ENCODE measurements at regions not wholly inside any gene's neighbourhood (a gene's known extent, or its start where the extent isn't known, plus 50 kb on each side); places are given as distances from the start of the nearest gene placed in this dataset.

DNA sequence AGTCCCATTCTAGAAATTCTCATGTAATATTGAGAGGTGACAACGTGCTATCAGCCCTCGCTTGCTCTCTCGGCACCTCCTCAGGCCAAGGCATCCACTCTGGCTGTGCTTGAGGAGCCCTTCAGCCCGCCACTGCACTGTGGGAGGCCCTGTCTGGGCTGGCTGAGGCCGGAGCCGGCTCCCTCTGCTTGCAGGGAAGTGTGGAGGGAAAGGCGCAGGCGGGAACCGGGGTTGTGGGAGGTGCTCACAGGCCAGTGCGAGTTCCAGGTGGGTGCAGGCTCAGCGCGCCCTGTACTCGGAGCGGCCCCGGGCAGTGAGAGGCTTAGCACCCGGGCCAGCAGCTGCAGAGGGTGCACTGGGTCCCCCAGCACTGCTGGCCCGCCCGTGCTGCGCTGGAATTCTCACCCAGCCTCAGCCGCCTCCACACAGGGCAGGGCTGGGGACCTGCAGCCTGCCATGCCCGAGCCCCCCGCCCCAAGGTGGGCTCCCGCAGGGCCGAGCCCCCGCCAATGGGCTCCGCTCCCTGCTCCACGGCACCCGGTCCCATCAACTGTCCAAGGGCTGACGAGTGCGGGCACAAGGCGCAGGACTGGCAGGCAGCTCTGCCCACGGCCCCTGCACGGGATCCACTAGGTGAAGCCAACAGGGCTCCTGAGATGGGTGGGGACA is 1680.6 kb upstream of the LRRTM1 start:
- no peak for DNase-seq

DNA sequence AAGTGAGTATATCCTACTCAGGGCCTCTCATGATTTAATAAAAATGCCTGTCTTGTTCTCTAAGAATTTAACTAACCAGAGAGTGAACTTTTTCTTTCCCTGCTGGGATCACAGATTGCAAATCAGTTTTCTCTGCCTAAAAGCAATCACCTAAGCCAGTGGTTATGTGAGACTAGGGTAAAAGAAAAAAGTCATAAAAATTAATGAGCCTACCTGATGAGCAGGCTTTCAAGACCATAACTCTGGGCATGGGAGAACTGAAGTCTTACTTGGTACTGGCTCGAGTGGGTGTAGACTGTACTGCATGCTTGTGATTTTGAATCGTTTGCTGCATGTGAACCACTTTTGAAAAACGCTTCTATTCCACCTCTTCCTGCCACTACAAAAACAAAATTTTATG is 1677.0 kb upstream of the LRRTM1 start:
- DNase-seq, result no peak

DNA sequence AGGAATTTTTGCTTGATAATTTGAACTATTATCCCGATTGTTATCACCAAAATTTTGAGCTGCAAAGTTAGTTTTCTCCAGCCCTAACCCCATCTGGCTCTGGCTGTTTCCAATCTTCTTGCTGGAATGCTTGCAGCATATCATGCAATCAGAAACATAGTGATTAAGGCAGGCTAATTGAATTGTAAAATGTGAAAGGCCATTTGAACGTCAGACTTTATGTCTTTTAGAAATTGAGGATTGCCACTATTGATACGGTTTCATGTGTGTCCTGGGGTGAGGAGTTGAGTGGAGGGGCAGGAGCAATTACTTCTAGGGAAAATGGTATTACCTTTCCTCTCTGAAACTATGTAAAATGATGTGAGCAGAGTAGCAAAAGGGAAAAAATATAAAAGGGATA is 1674.5 kb upstream of the LRRTM1 start:
- DNase-seq, result no peak

DNA sequence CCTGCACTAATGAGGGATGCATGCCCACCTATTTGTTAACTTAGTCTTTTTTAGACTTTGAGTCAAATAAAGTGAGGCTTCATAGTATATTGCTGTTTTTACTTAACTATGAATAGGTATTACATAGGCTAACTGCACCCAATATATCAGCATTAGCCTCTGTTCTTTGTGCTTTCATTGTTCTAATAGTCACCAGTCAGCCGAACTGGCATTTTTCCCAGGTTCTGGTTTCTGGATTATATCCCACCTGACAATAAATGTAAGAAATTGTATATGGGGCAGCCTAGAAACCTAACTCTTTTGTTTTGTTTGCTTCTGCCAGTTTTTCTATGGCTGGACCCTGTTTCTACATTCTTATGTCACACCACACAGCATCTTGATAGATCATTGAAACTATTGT is 1672.4 kb upstream of the LRRTM1 start:
- no peak for DNase-seq

DNA sequence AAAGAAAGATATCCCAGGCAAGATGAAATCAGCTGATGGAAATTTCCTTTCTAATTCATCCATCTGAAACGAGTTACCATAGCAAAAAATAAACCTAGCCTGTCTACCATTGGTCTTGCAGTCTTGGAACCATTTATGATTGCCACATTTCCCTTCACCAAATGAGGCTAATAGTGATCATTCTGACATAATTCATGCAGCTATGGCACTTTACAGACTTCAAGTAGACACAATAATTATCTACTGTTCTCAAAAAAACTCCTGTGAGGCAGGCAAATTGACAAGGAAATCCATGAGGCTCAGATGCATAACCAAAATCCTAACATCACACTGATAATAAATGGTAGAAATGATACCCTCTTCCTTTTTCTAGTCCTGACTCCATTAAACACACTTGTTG is 1669.7 kb upstream of the LRRTM1 start:
- no peak for DNase-seq

DNA sequence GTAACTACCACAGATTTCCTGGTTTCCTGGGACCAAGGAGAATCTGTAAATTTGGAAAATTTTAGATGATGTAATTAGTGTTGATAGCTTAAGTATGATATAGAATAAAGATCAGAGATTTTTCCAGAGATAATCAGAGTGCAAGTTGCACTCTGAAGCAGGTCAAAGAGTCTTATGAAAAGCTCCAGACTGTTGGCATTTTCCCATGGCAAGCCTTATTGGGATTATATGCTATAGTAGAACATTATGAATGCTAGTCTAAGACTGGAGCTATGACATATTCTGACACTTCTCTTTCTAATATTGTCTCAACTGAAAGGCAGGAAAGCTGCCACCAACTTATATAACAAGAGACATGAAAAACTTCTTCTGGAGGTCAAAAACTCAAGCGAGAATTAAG is 1638.3 kb upstream of the LRRTM1 start:
- no peak for DNase-seq

DNA sequence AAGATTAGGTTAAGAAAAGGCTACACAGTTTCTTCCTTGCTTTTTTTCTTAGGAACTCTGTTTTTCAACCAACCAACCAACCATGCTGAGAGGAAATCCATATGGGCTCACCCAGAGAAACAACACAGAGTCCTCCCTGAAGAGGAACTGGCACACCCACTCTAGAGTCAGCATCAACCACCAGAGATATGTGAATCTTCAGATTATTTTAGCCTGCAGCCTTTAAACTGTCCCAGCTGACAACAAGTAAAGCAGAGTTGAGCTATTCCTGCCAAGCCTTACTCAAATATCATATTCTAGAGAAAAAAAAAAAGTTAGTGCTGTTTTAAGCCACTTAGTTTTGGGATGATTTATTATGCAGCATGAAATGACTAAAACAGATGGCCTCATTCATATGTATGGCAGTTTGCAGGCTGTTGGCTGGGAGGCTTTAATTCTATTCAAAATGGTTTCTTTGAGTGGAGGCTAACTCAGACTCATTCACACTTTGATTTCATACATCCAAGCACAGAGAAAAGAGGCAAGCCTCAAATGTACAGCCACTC is 1637.7 kb upstream of the LRRTM1 start:
- DNase-seq, result no peak

DNA sequence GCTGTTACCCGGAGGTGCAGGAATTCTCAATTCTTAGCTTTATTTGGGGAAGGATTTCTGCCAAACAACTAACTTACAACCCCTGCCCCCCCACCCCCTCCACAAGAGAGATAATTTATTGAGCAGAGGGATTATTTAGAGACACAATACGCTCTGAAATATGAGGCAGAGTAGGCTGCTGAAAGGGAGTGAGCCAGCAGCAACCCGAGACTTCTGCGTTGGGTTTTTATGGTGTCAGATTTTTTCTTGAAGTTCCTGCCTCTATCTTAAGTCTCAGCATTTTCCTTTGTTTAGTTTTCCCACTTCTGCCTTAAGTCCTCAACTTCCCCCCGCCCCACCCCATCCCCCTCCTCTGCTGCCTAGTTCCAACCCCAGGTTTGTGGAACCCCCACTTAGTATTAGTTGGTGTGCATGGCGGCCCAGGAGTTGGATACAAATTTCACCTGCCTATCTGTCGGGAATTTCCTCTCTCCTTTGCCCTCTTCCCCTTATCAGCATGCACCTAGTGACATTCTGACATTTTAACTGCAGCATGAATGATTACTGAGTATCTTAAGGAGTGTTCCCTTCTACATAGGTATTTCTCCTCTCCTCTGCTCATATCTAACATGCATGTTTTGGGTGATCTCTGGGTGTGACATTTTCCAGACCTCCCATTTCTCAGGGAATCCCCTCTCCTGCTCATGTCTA is 1635.9 kb upstream of the LRRTM1 start:
- DNase-seq, result no peak

DNA sequence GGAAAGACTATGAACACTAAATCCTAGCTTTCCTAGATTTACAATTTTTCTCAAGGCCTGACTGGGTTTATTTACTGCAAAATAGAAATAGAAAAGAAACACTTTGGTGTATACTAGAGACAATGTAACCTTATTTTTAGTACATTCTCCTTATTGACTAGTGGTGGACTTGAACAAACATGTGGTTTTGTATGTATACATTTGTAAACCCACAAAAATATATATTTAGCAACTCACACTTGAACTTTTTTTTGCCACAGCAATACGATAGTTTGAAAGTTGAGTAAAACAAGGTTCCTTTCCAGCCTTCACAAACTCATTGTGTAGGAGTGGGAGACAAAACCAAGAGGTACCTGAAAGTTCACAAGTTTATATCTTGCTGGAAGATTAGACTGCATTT is 1633.4 kb upstream of the LRRTM1 start:
- no peak for DNase-seq

DNA sequence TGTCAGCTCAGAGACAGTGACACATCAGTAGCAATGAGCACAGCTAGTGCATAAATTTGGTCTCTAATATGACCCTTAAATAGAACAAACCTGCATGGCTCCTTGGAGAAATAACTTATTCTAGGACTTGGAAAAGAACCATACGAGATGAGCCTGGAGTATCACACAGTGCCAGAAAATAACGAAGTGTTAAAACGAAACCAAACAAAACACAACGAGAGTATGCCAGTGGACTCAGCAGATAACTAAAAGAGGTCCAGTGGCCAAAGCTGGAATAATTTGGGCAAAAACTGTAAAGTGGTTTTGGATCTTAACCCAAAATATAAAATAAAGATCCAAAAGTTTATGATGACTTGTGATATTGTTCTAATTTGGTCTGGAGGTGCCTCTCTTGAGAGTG is 1599.0 kb upstream of the LRRTM1 start:
- no peak for DNase-seq

DNA sequence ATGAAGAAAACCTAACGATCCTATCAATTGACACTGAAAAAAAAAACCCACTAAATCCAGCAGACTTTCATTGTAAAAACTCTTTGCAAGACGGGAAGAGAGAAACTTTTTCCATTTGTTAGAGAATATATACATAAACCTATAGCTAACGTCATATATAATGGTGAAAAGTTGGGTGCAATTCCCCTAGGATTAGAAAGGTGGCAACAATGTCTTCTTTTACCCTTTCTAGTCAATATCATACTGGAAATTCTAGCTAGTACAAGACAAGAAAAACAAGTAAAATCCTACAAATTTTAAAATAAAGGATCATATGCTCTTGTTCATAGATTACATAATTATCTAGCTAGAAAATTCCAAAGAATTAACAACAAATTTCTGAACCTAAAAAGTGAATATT is 1596.5 kb upstream of the LRRTM1 start:
- no peak for DNase-seq

DNA sequence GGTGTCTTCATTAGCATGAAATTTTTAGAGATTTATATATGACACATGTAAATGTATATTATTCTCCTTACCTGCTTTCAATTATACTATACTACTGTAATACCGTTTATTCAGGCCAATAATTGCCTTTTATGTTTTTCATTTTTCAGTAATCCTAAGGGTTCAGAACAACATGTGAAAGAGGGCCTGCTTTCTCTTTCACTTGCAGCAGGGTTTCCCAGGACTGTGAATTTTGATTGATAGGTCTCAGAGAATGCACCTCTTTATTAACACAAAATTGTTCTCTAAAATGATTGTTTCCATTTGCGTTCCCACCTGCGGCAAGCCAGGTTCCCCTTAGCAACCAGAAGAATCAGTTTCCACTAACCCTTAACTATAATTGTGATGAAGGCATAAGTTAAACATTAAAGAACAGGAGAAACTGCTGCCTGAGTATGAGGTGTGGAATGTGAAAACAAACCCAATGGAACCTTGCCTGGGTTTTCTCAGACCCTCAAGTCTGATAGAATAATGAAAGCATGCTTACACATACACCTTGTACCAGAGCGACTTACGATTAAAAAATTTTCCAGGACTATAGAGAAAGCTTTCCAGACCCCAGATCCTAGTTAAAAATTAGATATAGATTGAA is 1591.2 kb upstream of the LRRTM1 start:
- no peak for DNase-seq

DNA sequence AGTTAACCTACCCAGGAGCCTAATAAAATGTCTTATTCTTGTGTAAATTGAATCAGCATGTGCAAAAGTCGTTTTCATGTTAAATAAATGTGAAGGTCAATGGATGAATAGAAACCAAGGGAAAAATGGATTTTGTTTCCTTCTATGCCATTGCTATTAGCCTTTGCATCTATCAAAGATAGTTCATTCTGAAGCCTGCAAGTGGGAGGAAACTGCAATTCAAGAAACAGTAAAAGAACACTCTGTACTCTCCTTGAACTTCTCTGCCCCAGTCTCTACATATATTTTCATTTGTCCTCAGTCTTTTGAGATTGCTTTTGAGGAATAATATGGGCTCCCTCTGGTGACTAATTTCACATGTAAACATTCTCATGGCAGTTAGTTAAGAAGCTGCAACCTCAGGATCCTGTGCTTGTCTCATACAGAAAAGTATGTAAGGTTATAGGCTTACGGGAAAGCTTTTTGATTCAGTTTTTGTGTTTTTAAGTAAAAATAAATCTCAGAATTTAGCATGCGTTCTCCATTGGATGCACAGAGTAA is 1590.0 kb upstream of the LRRTM1 start:
- no peak for DNase-seq

DNA sequence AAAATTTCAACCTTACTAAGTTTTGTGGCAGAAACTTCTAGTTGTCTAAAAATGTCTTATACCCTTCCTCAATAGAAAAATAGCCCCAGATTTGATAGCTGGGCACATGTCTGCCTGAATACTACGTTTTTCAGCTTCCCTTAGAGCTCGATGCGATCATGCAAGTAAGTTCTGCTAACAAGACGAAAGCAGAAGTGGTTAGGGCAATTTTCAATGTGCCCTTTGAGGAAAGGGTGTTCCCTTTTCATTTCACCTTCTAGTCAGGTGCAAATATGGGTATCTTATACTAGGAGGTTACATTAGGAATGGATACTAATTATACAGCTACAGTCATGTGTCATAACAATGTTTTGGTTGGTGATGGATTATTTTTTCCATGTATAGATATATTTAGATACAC is 1572.1 kb upstream of the LRRTM1 start:
- no peak for DNase-seq

DNA sequence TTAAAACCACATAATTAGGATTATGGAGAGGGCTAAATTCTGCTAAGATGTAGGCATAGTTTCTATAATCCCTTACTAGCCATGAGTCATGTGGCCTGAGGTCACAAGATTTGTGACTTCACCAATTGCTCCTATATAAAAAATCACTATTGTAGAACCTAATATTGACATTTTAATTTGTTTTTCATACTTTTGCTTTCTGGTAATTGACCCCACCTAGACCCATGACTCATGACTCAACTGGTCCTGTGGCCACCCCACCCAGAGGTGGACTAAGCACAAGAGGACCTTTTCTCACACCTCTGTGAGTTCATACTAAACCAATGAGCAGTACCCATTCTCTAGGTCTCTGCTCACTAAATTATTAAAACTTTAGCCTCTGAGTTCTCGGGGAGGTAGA is 1567.5 kb upstream of the LRRTM1 start:
- DNase-seq, result no peak

DNA sequence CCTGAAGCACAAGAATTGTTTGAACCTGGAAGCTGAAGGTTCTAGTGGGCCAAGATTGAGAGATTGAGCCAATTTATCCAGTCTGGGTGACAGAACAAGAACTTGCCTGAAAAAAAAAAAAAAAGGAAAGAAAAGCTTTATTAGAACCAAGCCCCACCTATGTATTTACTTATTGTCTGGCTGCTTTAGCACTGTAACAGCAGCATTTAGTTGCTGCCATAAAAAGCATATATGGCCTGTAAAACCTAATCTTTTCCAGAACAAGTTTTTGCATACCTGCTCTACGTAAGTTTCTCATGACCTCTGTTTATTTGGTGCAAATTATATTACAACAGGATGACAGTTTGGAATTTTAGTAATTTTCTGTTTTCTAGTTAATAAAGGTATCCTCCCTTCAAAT is 1565.6 kb upstream of the LRRTM1 start:
- no peak for DNase-seq

DNA sequence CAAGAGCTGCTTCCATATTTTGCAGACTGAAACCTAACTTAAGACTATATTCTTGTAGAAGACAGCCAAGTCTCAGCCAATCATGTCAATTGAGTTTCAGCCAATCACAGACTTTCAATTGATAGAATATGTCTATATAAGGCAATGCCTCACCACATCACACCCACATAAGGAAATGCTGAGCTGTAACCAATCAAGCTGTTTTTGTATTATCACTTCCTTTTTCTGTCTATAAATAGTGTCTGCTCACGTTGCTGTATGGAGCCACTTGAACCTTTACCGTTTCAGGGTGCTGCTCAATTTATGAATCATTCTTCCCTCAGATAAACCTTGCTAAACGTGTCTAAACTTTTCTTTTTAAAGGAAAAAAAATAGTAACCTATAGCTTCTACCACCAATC is 1554.4 kb upstream of the LRRTM1 start:
- DNase-seq, result no peak

DNA sequence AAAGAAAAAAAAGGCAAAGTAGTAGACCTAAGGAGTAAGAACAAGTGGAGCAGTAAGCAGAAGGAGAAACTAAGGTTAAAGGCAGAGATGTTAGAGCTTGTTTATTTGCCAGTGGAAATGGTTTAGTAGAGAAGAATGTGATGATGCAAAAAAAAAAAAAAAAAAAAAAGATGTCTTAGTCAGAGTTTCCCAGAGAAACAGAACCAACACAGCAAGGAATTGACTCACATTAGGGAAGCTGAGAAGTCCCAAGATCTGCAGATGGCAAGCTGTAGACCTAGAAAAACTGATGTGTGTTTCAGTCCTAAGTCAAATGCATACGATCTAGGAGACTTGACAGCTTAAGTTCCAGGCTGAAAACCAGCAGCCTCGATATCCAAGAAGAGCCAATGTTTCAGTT is 1548.8 kb upstream of the LRRTM1 start:
- no peak for DNase-seq

DNA sequence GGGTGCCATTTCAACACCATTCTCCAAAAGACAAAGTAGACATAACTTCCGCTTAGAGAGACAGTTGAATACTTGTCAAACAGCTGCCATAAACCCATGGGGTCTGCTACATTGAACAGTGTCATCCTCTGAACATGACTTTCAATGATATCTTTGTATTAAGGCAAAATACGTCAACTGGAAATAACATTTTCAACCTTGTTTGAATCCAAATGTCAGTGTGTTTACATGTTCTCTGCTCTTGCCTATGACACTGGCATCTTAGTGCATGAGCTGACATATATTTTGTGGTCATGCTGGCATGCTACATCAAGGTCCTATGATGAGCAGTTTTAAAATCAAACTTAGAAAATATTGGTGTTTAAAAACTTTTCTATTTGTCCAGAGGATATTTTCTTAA is 1548.1 kb upstream of the LRRTM1 start:
- DNase-seq, result no peak

DNA sequence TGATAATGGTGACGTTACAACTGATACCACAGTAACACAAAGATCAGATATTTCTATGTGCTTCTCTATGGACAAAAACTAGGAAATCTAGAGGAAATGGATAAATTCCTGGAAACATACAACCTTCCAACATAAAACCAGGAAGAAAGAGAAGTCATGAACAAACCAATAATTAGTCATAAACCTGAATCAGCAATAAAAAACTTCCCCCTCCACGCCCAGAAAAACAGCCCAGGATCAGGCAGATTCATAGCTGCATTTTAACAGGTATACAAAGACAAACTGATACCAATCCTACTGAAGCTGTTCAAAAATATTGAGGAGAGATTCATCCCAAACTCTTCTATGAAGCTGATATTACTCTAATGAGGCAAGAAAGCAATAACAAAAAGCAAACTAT is 1535.2 kb upstream of the LRRTM1 start:
- no peak for DNase-seq

DNA sequence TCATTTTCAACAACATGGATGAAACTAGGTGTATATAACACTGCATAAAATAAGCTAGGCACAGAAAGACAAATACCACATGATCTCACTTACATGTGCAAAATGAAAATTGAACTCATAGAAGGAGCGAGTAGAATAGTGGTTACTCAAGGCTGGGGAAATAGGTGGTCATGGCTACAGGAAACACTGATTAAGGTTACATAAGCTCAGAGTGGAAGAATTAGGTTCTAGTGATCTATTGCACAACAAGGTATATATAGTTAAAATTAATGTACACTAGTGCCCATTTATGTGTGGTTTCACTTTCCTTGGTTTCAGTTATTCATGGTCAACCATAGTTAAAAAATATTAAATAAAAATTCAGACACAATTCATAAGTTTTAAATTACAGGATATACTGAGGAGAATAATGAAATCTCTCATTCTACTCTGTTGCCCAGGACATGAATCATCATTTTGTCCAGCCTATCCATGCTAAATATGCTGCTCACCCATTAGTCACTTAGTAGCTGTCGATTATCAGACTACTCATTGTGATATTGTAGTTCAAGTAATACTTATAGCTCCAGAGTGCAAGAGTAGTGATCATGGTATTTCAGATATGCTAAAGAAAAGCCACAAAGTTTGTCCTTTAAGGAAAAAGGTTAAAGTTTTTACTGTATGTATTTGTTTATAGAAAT is 1530.9 kb upstream of the LRRTM1 start:
- no peak for DNase-seq

DNA sequence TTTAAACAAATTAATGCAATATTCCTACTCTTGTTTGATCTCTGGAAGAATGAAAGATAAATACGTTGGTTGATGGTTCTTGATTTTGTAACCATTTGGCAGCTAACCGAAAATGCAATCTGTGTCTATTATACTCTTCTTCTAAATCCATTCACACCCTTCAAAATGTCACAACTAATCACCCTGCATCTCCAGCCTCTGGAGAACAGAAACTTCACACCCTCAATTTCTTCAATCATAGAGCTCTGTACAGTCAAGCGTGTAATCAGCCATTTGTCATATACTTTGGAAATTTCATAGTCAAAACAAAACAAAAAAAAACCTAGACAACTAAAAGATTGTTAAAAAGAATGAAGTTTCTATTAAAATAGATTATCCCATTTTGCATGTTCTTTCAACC is 1482.3 kb upstream of the LRRTM1 start:
- DNase-seq, result no peak

DNA sequence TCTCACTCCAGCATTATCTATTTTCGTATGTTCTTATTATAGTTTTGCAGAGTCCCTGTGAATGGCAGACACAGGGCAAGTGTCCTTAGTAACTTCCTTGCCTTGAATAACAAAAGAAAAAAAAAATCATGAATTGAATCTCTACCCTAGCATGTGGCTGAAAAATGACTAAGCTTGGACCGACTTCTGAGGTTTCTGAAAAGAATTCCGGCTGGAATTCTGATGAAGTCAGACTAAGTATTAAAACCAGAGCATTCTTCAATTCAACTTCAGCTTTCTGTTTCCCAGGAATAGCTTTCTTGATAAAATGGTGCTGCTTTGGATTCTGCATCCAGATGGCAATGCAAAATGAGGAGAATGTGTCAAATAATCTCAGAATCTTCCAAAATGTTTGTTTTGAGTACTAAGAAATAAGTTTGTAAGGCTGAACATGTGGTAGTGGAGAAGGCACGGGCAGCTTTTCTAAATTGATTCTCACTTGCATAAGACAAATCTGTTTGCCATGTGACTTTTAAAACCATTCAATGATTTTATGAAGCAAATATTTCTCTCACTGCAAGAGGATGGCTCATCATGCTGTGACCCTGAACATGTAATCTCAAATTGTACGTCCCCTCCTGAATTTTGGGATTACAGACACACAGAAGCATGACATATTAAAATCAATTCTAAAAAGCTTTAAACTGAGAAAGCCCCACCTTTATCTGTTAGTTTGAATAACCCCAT is 1462.8 kb upstream of the LRRTM1 start:
- no peak for DNase-seq
